Fibroblast of peridontal ligament (primary cell): ENCODE measurements at regions not wholly inside any gene's neighbourhood (a gene's known extent, or its start where the extent isn't known, plus 50 kb on each side); places are given as distances from the start of the nearest gene placed in this dataset.

Experiments used
- DNase-seq: peaks from one replicate; pipeline ENCODE4 v3.0.0-alpha.2; 2010; ENCODE audit errors: extremely low read depth

DNA sequence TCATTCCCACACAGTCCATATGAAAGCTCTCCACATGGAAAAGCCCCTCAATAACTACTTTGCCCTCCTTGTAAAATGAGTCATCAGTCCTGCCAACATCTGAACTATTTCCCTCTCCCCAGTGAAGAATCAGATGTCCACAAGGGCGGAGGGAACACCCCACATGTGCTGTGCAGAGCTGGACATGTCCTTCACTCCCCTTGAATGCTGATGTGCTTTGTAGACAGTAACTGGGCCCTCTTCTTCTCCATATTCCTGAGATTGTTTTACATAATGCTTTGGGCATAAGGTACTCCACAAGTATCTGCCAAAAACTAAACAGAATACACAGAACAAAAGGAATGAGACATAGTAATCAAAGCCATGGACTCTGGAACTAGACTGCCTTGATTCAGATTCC is 879.4 kb downstream of the BCL11A start:
- no peak for DNase-seq

DNA sequence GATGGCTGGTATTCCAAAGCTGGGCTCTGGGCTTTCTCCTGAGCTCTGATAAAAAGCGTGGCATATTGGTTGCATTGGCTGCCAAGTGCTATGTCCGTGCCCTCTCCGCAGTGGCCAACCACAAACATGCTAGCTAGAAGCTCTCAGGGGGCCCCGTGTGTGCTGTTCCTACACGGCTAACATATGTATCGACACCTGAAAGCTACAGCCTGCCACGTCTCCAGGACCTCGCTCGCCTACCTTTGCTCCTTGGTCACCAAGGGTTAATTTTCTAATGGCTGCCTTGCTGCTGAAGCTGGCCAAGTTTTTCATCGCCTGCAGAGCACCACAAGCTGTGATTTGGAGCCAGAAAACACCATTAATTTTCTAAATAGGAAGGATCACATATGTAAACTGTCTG is 888.4 kb downstream of the BCL11A start:
- DNase-seq: no peak

- DNase-seq: no peak
Measured at GRCh38 chr2:59662127-59662861, 891.2 kb downstream of the BCL11A start.

- DNase-seq: no peak
Measured at GRCh38 chr2:59660262-59660661, 893.2 kb downstream of the BCL11A start.

GRCh38 chr2:59658906-59659635 is 894.4 kb downstream of the BCL11A start:
- no peak for DNase-seq

GRCh38 chr2:59655809-59656208 is 897.6 kb downstream of the BCL11A start:
- DNase-seq: no peak

GRCh38 chr2:59654710-59655109 is 898.7 kb downstream of the BCL11A start:
- DNase-seq: no peak

DNA sequence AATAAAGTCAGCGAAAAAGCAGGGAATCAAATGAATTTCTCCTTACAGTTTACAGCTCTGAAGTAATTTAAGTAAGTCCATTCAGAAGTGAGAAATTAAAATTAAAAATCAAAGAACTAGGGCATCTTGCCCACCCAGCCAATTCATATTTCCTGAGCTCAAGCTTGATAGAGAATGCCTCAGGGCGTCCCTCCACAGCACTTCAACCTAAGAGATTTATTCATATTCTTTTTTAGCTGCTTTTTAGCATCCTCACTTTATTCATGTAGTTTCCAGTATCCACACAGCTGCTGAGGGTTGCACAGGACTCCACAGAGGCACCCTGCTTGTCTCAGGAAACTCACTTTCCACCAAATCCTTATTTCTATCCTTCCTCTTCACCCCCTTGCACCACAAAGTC is 900.3 kb downstream of the BCL11A start:
- no peak for DNase-seq

DNA sequence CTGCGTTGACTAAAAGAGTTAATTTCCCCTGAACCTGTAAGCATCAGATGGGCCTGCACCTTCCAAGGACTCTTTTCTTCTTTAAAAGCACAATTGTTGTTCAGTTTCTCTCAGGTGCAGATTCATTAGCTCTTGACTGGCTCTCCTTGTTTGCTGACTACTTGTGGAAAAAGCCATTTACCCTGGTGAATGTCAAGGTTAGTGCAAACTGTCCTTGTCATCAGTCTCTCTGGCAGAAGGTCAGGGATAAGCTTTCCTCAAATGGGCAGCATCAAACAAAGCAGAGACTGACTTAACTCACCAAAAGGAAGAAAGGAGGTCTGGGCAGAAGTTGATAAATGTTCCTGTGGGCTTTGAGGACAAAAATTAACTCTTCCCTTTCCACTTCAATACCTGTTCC is 922.7 kb downstream of the BCL11A start:
- DNase-seq: no peak

DNA sequence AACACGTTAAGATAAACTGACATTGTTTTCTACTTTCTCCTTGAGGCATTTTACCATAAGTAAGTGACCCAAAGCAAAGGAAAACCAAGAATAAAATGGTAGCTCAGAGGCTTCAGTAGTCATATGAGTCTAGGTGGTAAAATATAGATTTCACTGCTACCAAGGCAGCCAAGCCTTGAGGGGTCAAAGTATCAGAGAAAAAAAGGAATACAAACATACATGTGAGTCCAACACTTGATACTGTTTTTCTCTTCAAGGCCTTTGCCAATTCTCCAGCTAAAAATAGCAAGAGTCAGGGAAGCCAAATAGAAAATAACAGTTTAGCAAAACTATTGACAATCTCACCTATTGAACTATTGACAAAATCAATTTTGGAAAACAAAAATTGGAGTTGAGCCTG is 925.9 kb downstream of the BCL11A start:
- no peak for DNase-seq

- DNase-seq: no peak
Measured at GRCh38 chr2:59622599-59623308, 930.7 kb downstream of the BCL11A start.

GRCh38 chr2:59604123-59604522 is 949.3 kb downstream of the BCL11A start:
- no peak for DNase-seq

DNA sequence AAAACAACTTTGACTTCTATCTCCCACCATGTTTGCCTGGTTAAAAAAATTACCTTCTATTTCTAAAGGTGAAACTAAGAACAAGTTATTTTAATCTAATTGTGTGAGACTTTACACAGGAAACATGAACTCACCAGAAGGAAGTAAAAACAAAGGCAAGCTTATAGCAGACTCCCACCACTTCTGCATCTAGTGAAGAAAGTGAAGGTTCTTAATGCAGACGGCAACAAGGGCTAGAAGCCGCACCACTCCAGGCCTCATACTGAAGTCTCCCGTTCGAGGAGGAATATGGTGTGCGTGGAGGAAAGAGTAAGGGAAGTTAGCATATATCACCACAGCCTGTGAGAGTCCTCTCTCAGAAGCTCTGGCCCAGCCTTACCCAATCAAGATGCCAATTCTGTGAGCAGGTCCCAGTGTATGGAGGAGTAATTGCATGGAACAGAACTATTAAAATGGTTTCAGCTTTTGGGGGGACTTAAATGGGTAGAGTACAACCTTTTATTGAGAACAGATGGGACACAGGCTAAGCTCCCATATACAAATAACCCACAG is 958.7 kb downstream of the BCL11A start:
- no peak for DNase-seq

DNA sequence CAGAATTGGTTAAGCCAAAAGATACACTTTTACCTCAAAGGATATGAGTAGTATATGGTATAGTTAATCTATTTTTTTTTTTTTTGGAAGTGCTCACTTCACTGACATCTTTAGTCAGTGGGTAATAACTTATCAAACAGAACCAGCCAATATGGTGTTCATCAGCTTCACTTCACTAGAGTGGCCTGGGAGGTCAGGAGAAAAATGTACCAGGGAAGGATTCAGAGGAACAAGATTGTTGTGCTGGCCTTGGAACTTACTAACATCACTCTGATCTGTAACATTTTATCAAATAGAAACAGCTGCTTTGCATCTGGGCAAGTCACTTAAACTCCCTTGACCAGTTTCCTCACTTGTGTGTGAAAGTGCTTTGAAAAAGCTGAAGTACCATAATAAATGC is 962.7 kb downstream of the BCL11A start:
- DNase-seq: no peak

DNA sequence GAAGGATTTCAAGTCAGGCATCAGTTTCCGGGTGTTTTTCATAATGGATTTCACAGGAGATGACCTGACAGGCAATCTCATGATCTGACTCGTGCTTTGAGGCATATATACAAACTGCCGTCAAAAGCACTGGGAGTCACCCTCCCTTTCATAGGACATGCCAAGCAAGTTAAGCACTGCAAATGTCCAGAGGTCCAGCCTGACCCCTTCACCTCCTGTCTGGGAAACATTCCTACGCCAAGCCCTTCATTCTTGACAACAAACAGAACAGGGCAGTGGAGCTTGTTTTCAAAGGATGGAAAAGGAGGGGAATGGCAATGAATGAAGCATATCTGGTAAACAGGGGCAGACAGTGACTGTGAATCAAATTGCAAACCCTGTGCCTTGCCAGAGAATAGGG is 963.6 kb downstream of the BCL11A start:
- DNase-seq: no peak

DNA sequence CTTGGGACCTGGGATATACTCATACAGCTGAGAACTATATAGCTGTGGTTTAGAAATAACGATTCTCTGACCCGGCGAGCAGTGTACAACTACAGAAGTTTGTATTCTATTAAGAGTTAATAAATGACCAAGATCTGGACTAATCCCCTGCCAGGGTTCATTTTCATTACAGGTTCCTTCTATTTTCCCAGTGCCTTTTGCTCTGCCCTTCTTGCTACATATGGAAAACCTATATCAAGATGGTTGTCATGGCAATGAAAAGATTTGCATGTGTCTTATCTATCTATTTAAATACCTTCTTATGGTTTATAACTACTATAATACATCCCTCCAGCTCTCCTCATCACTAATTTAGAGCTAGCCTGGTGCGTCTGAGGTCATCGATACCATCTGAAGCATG is 965.2 kb downstream of the BCL11A start:
- no peak for DNase-seq

GRCh38 chr2:59586176-59586575 is 967.3 kb downstream of the BCL11A start:
- no peak for DNase-seq

- no peak for DNase-seq
Measured at GRCh38 chr2:59585655-59586054, 967.8 kb downstream of the BCL11A start.

- no peak for DNase-seq
Measured at GRCh38 chr2:59584958-59585357, 968.5 kb downstream of the BCL11A start.

- DNase-seq: no peak
Measured at GRCh38 chr2:59583173-59583765, 970.2 kb downstream of the BCL11A start.

- no peak for DNase-seq
Measured at GRCh38 chr2:59578349-59578748, 975.1 kb downstream of the BCL11A start.

- no peak for DNase-seq
Measured at GRCh38 chr2:59575191-59575590, 978.3 kb downstream of the BCL11A start.
